ENCODE measurements at regions not wholly inside any gene's neighbourhood (a gene's known extent, or its start where the extent isn't known, plus 50 kb on each side); places are given as distances from the start of the nearest gene placed in this dataset.
"Not testable (repeated sequence)": the region's sequence is repeated elsewhere in the genome, so short reads cannot be mapped to it uniquely, and the experiment has no call there.

DNA sequence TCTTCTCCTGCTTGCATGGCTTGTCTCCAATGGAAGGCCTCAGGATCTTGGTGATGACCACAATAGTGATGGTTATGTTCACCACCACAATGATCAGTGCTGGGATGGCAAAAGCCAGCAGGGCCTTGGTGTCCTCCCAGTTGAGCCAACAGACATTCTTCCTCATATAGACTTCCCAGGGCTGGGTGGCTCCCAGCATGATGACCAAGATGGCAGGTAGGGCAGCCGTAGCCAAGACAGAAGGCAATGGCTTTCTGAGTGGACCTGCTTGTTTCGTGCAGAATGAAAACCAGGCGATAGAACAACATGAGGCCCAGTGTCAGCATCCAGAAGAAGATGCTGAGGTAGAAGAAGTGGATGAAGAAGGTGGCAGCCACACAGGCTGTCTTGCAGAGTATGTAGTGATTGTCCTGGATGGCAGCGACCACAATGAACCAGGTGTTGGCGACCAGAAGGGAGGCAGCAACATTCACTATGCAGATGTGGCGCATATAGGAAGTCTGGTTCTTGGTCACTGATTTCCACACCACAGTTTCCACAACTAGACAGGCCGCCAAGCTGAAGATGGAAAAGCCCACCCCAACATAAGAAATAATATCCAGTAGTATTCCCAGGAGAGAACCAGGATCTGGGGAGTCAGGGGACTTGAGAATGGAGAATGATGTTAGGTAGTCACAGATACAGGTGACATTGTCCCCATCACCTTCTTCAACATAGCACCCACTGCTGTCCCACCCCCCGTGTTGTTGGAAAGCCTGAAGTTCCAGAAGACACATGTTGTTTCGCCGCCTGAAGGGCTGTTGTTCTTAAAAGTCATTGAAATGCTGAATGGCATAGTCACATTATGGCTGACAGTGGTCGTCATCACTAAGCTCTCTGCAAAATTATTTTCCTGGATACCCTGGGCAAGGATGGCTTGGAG is 1671.4 kb downstream of the SPATA31A7 start:
- H3K4me1 ChIP-seq (ENCODE audit: control insufficient read depth in 5 of 5, insufficient read depth in 5 of 5, low read length in 5 of 5); ATAC-seq (ENCODE audit: insufficient read depth, low FRiP score); H3K27me3 ChIP-seq (ENCODE audit: control insufficient read depth in 3 of 3, insufficient read depth in 3 of 3, low read length in 2 of 3); H3K9ac ChIP-seq (ENCODE audit: insufficient read depth in 1 of 2, low read length in 2 of 2); H3K27ac ChIP-seq (ENCODE audit: low read depth in 1 of 2, low read length in 1 of 2); H3K4me3 ChIP-seq; H3K9me3 ChIP-seq (ENCODE audit: control insufficient read depth in 4 of 4, insufficient read depth in 3 of 4, low read length in 3 of 4); DNase-seq; H3K36me3 ChIP-seq (ENCODE audit: control insufficient read depth in 4 of 4, insufficient read depth in 4 of 4, low read length in 4 of 4): not testable (repeated sequence)
- WGBS, 2 donors, result 89 to 90% methylated on average over 11 of the region's 11 CpGs

DNA sequence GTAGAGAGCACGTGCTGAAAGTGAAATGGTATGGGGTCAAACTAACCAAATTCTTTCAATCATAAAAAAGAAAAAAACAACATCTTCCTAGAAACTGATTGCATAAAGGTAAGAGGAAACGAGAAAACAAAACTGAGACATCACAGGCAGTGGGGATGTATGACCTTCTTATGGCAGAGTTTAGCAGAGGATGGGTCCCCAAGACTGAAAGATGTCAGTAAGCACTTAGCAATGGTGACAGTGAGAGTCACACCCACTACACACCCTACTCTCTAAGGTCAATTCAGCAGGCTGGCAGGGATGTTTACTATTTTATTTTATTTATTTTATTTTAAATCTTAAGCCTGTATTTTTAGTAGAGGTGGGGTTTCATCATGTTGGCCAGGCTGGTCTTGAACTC is 1672.3 kb downstream of the SPATA31A7 start:
- not testable (repeated sequence) for H3K36me3 ChIP-seq (ENCODE audit: control insufficient read depth in 4 of 4, insufficient read depth in 4 of 4, low read length in 4 of 4); H3K4me1 ChIP-seq (ENCODE audit: control insufficient read depth in 5 of 5, insufficient read depth in 5 of 5, low read length in 5 of 5); H3K27ac ChIP-seq (ENCODE audit: low read depth in 1 of 2, low read length in 1 of 2); H3K27me3 ChIP-seq (ENCODE audit: control insufficient read depth in 3 of 3, insufficient read depth in 3 of 3, low read length in 2 of 3); ATAC-seq (ENCODE audit: insufficient read depth, low FRiP score); H3K4me3 ChIP-seq; DNase-seq; H3K9ac ChIP-seq (ENCODE audit: insufficient read depth in 1 of 2, low read length in 2 of 2); H3K9me3 ChIP-seq (ENCODE audit: control insufficient read depth in 4 of 4, insufficient read depth in 3 of 4, low read length in 3 of 4)
- 89 to 91% methylated on average over 2 of the region's 2 CpGs for WGBS, 2 donors

DNA sequence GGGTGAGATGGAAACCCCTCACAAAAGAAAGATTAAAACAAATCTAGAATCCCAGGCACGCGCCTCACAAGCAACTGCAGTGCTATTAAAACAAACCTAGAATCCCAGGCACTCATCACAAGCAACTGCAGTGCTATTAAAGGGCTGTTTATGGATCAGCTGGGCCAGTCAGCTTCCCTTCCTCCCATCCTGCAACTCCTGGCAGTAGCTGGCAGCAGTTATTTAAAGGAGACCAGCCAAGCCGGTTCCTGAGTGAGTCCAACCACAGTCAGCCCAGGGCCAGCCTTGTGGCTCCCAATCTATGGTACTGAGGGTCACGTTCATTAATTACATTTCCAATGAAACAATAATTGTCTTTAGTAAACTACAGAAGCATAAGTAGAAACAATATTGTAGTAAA is 1673.5 kb downstream of the SPATA31A7 start:
- not testable (repeated sequence) for H3K9me3 ChIP-seq (ENCODE audit: control insufficient read depth in 4 of 4, insufficient read depth in 3 of 4, low read length in 3 of 4); H3K27me3 ChIP-seq (ENCODE audit: control insufficient read depth in 3 of 3, insufficient read depth in 3 of 3, low read length in 2 of 3); H3K27ac ChIP-seq (ENCODE audit: low read depth in 1 of 2, low read length in 1 of 2); ATAC-seq (ENCODE audit: insufficient read depth, low FRiP score); H3K9ac ChIP-seq (ENCODE audit: insufficient read depth in 1 of 2, low read length in 2 of 2); H3K4me1 ChIP-seq (ENCODE audit: control insufficient read depth in 5 of 5, insufficient read depth in 5 of 5, low read length in 5 of 5); H3K36me3 ChIP-seq (ENCODE audit: control insufficient read depth in 4 of 4, insufficient read depth in 4 of 4, low read length in 4 of 4); H3K4me3 ChIP-seq
- 42 to 69% methylated on average over 4 of the region's 4 CpGs for WGBS, 2 donors
- peak; percentile 45 to 58 (median 47) for DNase-seq

DNA sequence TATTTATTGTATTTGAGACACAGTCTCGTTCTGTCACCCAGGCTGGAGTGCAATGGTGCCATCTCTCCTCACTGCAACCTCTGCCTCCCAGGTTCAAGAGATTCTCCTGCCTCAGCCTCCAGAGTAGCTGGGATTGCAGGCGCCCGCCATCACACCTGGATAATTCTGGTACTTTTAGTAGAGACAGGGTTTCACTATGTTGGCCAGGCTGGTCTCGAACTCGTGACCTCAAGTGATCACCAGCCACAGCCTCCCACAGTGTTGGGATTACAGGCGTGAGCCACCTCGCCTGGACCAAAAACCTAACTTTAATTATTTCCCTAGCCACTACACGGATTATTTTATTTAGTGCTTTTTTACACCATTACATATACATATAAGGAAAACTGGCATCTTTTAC is 1674.0 kb downstream of the SPATA31A7 start:
- not testable (repeated sequence) for H3K9me3 ChIP-seq (ENCODE audit: control insufficient read depth in 4 of 4, insufficient read depth in 3 of 4, low read length in 3 of 4); H3K27me3 ChIP-seq (ENCODE audit: control insufficient read depth in 3 of 3, insufficient read depth in 3 of 3, low read length in 2 of 3); H3K4me3 ChIP-seq; H3K36me3 ChIP-seq (ENCODE audit: control insufficient read depth in 4 of 4, insufficient read depth in 4 of 4, low read length in 4 of 4); H3K27ac ChIP-seq (ENCODE audit: low read depth in 1 of 2, low read length in 1 of 2); H3K9ac ChIP-seq (ENCODE audit: insufficient read depth in 1 of 2, low read length in 2 of 2); ATAC-seq (ENCODE audit: insufficient read depth, low FRiP score); H3K4me1 ChIP-seq (ENCODE audit: control insufficient read depth in 5 of 5, insufficient read depth in 5 of 5, low read length in 5 of 5); DNase-seq
- WGBS, 2 donors, result 77 to 85% methylated on average over 8 of the region's 8 CpGs

DNA sequence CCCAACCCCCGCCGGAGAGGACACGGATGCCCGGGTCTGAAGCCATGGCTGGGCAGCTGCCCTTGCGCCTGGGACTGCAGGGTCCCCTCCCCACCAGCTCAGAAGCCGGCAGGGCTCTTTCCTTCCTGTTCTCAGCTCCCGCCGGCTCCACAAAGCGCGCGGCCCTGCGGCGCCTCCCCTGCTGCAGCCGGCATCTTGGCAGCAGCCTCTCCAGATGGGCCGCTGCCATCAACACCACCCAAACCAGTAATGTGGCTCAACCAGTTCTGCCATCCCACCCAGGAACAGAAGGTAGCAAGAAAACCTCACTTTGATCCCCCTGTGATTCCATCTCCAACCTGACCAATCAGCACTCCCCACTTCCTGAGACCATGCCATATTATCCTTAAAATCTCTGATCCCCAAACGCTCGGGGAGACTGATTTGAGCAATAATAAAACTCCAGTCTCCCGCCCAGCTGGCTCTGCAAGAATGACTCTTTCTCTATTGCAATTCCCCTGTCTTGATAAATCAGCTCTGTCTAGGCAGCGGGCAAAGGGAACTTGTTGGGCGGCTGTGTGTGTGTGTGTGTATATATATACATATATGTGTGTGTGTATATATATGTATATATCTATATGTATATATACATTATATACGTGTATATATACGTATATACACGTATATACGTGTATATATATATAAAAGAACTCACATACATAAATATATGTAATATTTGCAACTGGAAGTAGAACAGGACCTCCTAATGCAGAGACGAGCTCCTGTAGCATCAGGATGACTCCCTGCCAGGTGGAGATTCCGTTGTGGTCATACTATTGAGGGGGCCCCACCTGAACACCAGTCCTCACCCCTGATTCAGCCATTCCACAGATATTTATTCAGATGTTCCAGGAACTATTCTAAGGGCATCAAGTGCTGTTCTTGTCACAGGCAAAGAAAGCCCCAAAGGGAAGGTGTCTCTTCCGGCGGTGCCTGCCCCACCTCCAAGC is 1674.9 kb downstream of the SPATA31A7 start:
- H3K27me3 ChIP-seq (ENCODE audit: control insufficient read depth in 3 of 3, insufficient read depth in 3 of 3, low read length in 2 of 3); H3K9ac ChIP-seq (ENCODE audit: insufficient read depth in 1 of 2, low read length in 2 of 2); H3K4me3 ChIP-seq; H3K9me3 ChIP-seq (ENCODE audit: control insufficient read depth in 4 of 4, insufficient read depth in 3 of 4, low read length in 3 of 4); H3K27ac ChIP-seq (ENCODE audit: low read depth in 1 of 2, low read length in 1 of 2); H3K4me1 ChIP-seq (ENCODE audit: control insufficient read depth in 5 of 5, insufficient read depth in 5 of 5, low read length in 5 of 5); H3K36me3 ChIP-seq (ENCODE audit: control insufficient read depth in 4 of 4, insufficient read depth in 4 of 4, low read length in 4 of 4): not testable (repeated sequence)
- DNase-seq (peak; percentile 67 to 78 (median 70)), ATAC-seq (ENCODE audit: insufficient read depth, low FRiP score) (peak; percentile 74)
- 20 to 31% methylated on average over 28 of the region's 28 CpGs for WGBS, 2 donors

DNA sequence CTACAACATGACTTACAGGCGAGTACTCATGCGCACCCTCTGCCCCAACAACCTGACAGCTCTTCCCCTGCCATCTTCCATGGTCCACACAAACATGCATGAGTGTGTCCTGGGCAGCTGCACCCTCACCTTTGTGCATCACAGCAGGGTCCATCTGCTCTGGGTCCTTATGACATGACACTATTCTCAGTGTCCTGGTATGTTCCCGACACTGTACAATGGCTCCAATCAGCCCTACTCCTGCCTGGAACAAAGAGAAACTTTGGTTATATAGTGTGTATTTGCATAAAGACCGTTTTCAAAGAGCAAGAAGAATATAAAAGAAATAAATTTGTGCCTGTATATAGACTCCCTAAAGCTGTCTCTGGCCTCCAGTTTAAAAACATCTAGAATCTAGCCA is 1679.2 kb downstream of the SPATA31A7 start:
- H3K27ac ChIP-seq (ENCODE audit: low read depth in 1 of 2, low read length in 1 of 2); DNase-seq; H3K9ac ChIP-seq (ENCODE audit: insufficient read depth in 1 of 2, low read length in 2 of 2); H3K4me3 ChIP-seq; H3K36me3 ChIP-seq (ENCODE audit: control insufficient read depth in 4 of 4, insufficient read depth in 4 of 4, low read length in 4 of 4); H3K4me1 ChIP-seq (ENCODE audit: control insufficient read depth in 5 of 5, insufficient read depth in 5 of 5, low read length in 5 of 5); H3K27me3 ChIP-seq (ENCODE audit: control insufficient read depth in 3 of 3, insufficient read depth in 3 of 3, low read length in 2 of 3); ATAC-seq (ENCODE audit: insufficient read depth, low FRiP score); H3K9me3 ChIP-seq (ENCODE audit: control insufficient read depth in 4 of 4, insufficient read depth in 3 of 4, low read length in 3 of 4): not testable (repeated sequence)
- 78 to 95% methylated on average over 4 of the region's 4 CpGs for WGBS, 2 donors

DNA sequence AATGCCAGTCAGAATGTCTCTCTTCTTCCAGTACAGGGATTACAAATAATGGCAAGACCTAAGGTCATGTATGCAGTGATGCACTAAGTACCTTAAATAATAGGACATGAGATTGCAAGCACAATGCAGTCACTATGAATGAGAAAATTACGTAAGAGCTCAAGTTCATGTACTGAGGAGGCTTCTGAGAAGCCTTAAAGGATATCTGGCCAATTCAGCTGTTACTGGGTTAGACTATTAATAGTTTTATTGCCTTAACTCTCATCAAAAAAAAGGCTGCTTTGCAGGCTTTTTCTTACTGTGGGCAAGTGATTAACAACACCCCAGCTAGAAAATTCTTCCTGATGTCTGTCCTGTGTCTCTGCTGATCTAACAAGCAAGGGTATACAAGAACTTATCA is 1681.9 kb downstream of the SPATA31A7 start:
- not testable (repeated sequence) for H3K27me3 ChIP-seq (ENCODE audit: control insufficient read depth in 3 of 3, insufficient read depth in 3 of 3, low read length in 2 of 3); ATAC-seq (ENCODE audit: insufficient read depth, low FRiP score); DNase-seq; H3K4me3 ChIP-seq; H3K27ac ChIP-seq (ENCODE audit: low read depth in 1 of 2, low read length in 1 of 2); H3K9ac ChIP-seq (ENCODE audit: insufficient read depth in 1 of 2, low read length in 2 of 2); H3K4me1 ChIP-seq (ENCODE audit: control insufficient read depth in 5 of 5, insufficient read depth in 5 of 5, low read length in 5 of 5); H3K9me3 ChIP-seq (ENCODE audit: control insufficient read depth in 4 of 4, insufficient read depth in 3 of 4, low read length in 3 of 4); H3K36me3 ChIP-seq (ENCODE audit: control insufficient read depth in 4 of 4, insufficient read depth in 4 of 4, low read length in 4 of 4)
- 69 to 82% methylated on average over 1 of the region's 1 CpG for WGBS, 2 donors

DNA sequence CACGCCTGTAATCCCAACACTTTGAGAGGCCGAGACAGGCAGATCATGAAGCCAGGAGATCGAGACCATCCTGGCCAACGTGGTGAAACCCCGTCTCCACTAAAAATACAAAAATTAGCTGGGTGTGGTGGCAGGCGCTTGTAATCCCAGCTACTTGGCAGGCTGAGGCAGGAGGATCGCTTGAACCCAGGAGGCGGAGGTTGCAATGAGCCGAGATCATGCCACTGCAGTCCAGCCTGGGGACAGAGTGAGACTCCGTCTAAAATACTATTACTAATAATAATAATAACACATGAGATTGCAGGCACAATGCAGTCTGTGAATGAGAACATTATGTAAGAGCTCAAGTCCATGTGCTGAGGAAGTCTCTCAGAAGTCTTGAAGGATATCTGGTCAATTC is 1684.4 kb downstream of the SPATA31A7 start:
- H3K36me3 ChIP-seq (ENCODE audit: control insufficient read depth in 4 of 4, insufficient read depth in 4 of 4, low read length in 4 of 4); H3K9me3 ChIP-seq (ENCODE audit: control insufficient read depth in 4 of 4, insufficient read depth in 3 of 4, low read length in 3 of 4); H3K4me1 ChIP-seq (ENCODE audit: control insufficient read depth in 5 of 5, insufficient read depth in 5 of 5, low read length in 5 of 5); H3K27ac ChIP-seq (ENCODE audit: low read depth in 1 of 2, low read length in 1 of 2); H3K27me3 ChIP-seq (ENCODE audit: control insufficient read depth in 3 of 3, insufficient read depth in 3 of 3, low read length in 2 of 3); ATAC-seq (ENCODE audit: insufficient read depth, low FRiP score); H3K4me3 ChIP-seq; H3K9ac ChIP-seq (ENCODE audit: insufficient read depth in 1 of 2, low read length in 2 of 2); DNase-seq: not testable (repeated sequence)
- WGBS, 2 donors, result 70 to 86% methylated on average over 9 to 10 of the region's 10 CpGs
